ENCODE measurements at regions not wholly inside any gene's neighbourhood (a gene's known extent, or its start where the extent isn't known, plus 50 kb on each side); places are given as distances from the start of the nearest gene placed in this dataset.

- Mint-ChIP-seq H3K36me3 (no peaks in the 10 kb centered on the region), H3K4me1 (peaks cover 9 to 10% of the 10 kb centered on the region in 2 donors), H3K4me3 (no peak overlapping the region), H3K9me3 (no peaks in the 10 kb centered on the region), H3K27ac (no peak overlapping the region), H3K27me3 (ENCODE audit: low read depth in 2 of 2) (no peaks in the 10 kb centered on the region)
- TF ChIP-seq CTCF (IDR thresholded peaks at IDR 0.05), result no peak
- 99% methylated on average over 6 of the region's 7 CpGs for WGBS (ENCODE audit: insufficient coverage)
- no peaks in the 10 kb centered on the region for H3K4me1 ChIP-seq (ENCODE audit: control insufficient read depth, insufficient read depth, low read length)
- peaks cover 11% of the 10 kb centered on the region for H3K36me3 ChIP-seq (ENCODE audit: control insufficient read depth, insufficient read depth, low read length)
- no peak overlapping the region for H3K4me3 ChIP-seq (ENCODE audit: low read length)
- no peak overlapping the region for H3K27ac ChIP-seq (ENCODE audit: low read length)
- no peaks in the 10 kb centered on the region for H3K27me3 ChIP-seq (ENCODE audit: control insufficient read depth, insufficient read depth, low read length)
- H3K9me3 ChIP-seq (ENCODE audit: control insufficient read depth, insufficient read depth, low read length), result no peaks in the 10 kb centered on the region
- DNase-seq, result no peak
- intact Hi-C loops (cut with micrococcal nuclease), result no loop called here
- ATAC-seq, result no peak
Observed at GRCh38 chr14:71709987-71710386, 222.2 kb upstream of the RGS6 start.

- peaks cover 5% of the 10 kb centered on the region for H3K36me3 ChIP-seq (ENCODE audit: control insufficient read depth, insufficient read depth, low read length)
- no peaks in the 10 kb centered on the region for H3K36me3 Mint-ChIP-seq
- DNase-seq, result peak in 1 of 2 donors; percentile 43
- H3K4me3 ChIP-seq (ENCODE audit: low read length), result no peak overlapping the region
- H3K9me3 ChIP-seq (ENCODE audit: control insufficient read depth, insufficient read depth, low read length), result no peaks in the 10 kb centered on the region
- peak; percentile 67 to 84 (median 74) for ATAC-seq
- intact Hi-C loops (cut with micrococcal nuclease), result no loop called here
- peak overlapping the region; percentile 10 to 21 for H3K27ac Mint-ChIP-seq
- peaks cover 9 to 10% of the 10 kb centered on the region in 2 donors for H3K4me1 Mint-ChIP-seq
- no peaks in the 10 kb centered on the region for H3K27me3 ChIP-seq (ENCODE audit: control insufficient read depth, insufficient read depth, low read length)
- no peaks in the 10 kb centered on the region for H3K4me1 ChIP-seq (ENCODE audit: control insufficient read depth, insufficient read depth, low read length)
- no peaks in the 10 kb centered on the region for H3K9me3 Mint-ChIP-seq
- WGBS (ENCODE audit: insufficient coverage), result 63% methylated on average over 1 of the region's 2 CpGs
- H3K27me3 Mint-ChIP-seq (ENCODE audit: low read depth in 2 of 2), result no peaks in the 10 kb centered on the region
- no peak for TF ChIP-seq CTCF (IDR thresholded peaks at IDR 0.05)
- H3K4me3 Mint-ChIP-seq, result no peak overlapping the region
- no peak overlapping the region for H3K27ac ChIP-seq (ENCODE audit: low read length)
Observed at GRCh38 chr14:71711125-71711524, 221.1 kb upstream of the RGS6 start.

- Histone ChIP-seq H3K27me3 (ENCODE audit: control insufficient read depth, insufficient read depth, low read length) (no peaks in the 10 kb centered on the region), H3K4me3 (ENCODE audit: low read length) (no peak overlapping the region), H3K36me3 (ENCODE audit: control insufficient read depth, insufficient read depth, low read length) (peaks cover 10% of the 10 kb centered on the region), H3K27ac (ENCODE audit: low read length) (no peak overlapping the region), H3K4me1 (ENCODE audit: control insufficient read depth, insufficient read depth, low read length) (no peaks in the 10 kb centered on the region), H3K9me3 (ENCODE audit: control insufficient read depth, insufficient read depth, low read length) (no peaks in the 10 kb centered on the region)
- Mint-ChIP-seq H3K4me1 (peaks cover 9 to 10% of the 10 kb centered on the region in 2 donors), H3K9me3 (no peaks in the 10 kb centered on the region), H3K27me3 (ENCODE audit: low read depth in 2 of 2) (no peaks in the 10 kb centered on the region), H3K36me3 (no peaks in the 10 kb centered on the region), H3K4me3 (no peak overlapping the region), H3K27ac (peak overlapping the region; percentile 10 to 21)
- no peak for DNase-seq
- 100% methylated on average over 1 of the region's 1 CpG for WGBS (ENCODE audit: insufficient coverage)
- no peak for ATAC-seq
- no peak for TF ChIP-seq CTCF (IDR thresholded peaks at IDR 0.05)
- intact Hi-C loops (cut with micrococcal nuclease), result no loop called here
Observed at GRCh38 chr14:71711619-71712018, 220.6 kb upstream of the RGS6 start.

GRCh38 chr14:71712478-71712877 is 219.8 kb upstream of the RGS6 start:
- H3K4me3 ChIP-seq (ENCODE audit: low read length), result no peak overlapping the region
- H3K27me3 ChIP-seq (ENCODE audit: control insufficient read depth, insufficient read depth, low read length), result no peaks in the 10 kb centered on the region
- no peak overlapping the region for H3K4me3 Mint-ChIP-seq
- TF ChIP-seq CTCF (IDR thresholded peaks at IDR 0.05), result no peak
- H3K36me3 ChIP-seq (ENCODE audit: control insufficient read depth, insufficient read depth, low read length), result peaks cover 11% of the 10 kb centered on the region
- no peaks in the 10 kb centered on the region for H3K36me3 Mint-ChIP-seq
- no peaks in the 10 kb centered on the region for H3K9me3 Mint-ChIP-seq
- intact Hi-C loops (cut with micrococcal nuclease), result no loop called here
- no peaks in the 10 kb centered on the region for H3K27me3 Mint-ChIP-seq (ENCODE audit: low read depth in 2 of 2)
- DNase-seq (no peak), ATAC-seq (no peak)
- H3K4me1 ChIP-seq (ENCODE audit: control insufficient read depth, insufficient read depth, low read length), result no peaks in the 10 kb centered on the region
- H3K27ac ChIP-seq (ENCODE audit: low read length), result no peak overlapping the region
- no peaks in the 10 kb centered on the region for H3K9me3 ChIP-seq (ENCODE audit: control insufficient read depth, insufficient read depth, low read length)
- H3K27ac Mint-ChIP-seq, result no peak overlapping the region
- WGBS (ENCODE audit: insufficient coverage), result 88% methylated on average over 2 of the region's 2 CpGs
- peaks cover 9 to 10% of the 10 kb centered on the region in 2 donors for H3K4me1 Mint-ChIP-seq
